ENCODE measurements at regions not wholly inside any gene's neighbourhood (a gene's known extent, or its start where the extent isn't known, plus 50 kb on each side); places are given as distances from the start of the nearest gene placed in this dataset.

DNA sequence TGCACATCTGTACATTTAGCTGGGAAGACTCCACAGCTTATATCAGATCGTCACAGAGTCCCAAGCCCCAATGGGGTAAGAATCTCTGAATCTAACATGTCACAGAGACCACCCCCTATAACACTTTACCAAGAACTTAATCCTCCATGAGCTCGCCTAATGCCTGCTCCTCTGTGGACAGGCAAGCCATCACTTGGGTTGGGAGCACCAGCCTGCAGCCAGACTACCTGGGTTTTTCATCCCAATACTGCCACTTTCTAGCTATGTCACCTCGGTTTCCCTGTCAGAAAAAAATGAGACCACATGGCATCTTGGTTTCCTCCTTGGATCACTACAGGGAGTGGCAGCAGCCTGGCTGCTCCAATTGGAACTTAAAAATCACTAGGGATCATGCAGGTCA lies 277.9 kb upstream of the TLE3 start:
- TF ChIP-seq, protein P1, sequence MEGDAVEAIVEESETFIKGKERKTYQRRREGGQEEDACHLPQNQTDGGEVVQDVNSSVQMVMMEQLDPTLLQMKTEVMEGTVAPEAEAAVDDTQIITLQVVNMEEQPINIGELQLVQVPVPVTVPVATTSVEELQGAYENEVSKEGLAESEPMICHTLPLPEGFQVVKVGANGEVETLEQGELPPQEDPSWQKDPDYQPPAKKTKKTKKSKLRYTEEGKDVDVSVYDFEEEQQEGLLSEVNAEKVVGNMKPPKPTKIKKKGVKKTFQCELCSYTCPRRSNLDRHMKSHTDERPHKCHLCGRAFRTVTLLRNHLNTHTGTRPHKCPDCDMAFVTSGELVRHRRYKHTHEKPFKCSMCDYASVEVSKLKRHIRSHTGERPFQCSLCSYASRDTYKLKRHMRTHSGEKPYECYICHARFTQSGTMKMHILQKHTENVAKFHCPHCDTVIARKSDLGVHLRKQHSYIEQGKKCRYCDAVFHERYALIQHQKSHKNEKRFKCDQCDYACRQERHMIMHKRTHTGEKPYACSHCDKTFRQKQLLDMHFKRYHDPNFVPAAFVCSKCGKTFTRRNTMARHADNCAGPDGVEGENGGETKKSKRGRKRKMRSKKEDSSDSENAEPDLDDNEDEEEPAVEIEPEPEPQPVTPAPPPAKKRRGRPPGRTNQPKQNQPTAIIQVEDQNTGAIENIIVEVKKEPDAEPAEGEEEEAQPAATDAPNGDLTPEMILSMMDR (IDR thresholded peaks at IDR 0.05) = no peak
- TF ChIP-seq POLR2A (IDR thresholded peaks at IDR 0.05) = no peak

Data from heart left ventricle (tissue), 13 donors.